Uterus (tissue), 2 donors: ENCODE measurements at regions not wholly inside any gene's neighbourhood (a gene's known extent, or its start where the extent isn't known, plus 50 kb on each side); places are given as distances from the start of the nearest gene placed in this dataset.

ENCODE experiments used
- POLR2A ChIP-seq, 2 donors: fragments of 450-650 bp; IDR thresholded peaks; one replicate each; pipeline ENCODE4 v1.6.1; 2016; ENCODE audit warnings: antibody characterized with exemption in 2 of 2, mild to moderate bottlenecking in 1 of 2, moderate library complexity in 1 of 2
- TF ChIP-seq, protein P1 (sequence below), 4 experiments: fragments of 200-600 bp in 2 of 4; fragments of 450-650 bp in 2 of 4; sonication (generic) in 2 of 4; IDR thresholded peaks; one replicate each; pipeline ENCODE4 v1.5.1; 2016 to 2019; ENCODE audit warnings: antibody characterized with exemption in 4 of 4, mild to moderate bottlenecking in 2 of 4, moderate library complexity in 1 of 4

- TF ChIP-seq, protein P1, sequence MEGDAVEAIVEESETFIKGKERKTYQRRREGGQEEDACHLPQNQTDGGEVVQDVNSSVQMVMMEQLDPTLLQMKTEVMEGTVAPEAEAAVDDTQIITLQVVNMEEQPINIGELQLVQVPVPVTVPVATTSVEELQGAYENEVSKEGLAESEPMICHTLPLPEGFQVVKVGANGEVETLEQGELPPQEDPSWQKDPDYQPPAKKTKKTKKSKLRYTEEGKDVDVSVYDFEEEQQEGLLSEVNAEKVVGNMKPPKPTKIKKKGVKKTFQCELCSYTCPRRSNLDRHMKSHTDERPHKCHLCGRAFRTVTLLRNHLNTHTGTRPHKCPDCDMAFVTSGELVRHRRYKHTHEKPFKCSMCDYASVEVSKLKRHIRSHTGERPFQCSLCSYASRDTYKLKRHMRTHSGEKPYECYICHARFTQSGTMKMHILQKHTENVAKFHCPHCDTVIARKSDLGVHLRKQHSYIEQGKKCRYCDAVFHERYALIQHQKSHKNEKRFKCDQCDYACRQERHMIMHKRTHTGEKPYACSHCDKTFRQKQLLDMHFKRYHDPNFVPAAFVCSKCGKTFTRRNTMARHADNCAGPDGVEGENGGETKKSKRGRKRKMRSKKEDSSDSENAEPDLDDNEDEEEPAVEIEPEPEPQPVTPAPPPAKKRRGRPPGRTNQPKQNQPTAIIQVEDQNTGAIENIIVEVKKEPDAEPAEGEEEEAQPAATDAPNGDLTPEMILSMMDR (IDR thresholded peaks at IDR 0.05): no peak
- TF ChIP-seq POLR2A (IDR thresholded peaks at IDR 0.05): no peak
Measured at GRCh38 chr3:147493065-147493464, 83.9 kb downstream of the ZIC1 start.
